Hematopoietic multipotent progenitor cell treated with erythropoietin and hydrocortisone succinate and interleukin-3 and kit ligand, for 15 days (in vitro differentiated cells): ENCODE measurements at regions not wholly inside any gene's neighbourhood (a gene's known extent, or its start where the extent isn't known, plus 50 kb on each side); places are given as distances from the start of the nearest gene placed in this dataset.
"Not testable (repeated sequence)": the region's sequence is repeated elsewhere in the genome, so short reads cannot be mapped to it uniquely, and the experiment has no call there.

Source experiments
- DNase-seq: peaks from one replicate; pipeline ENCODE4 v3.0.0-alpha.2; 2015; ENCODE audit warnings: low spot score

- DNase-seq: no peak
Observed at GRCh38 chr5:92283521-92283920, 900.4 kb upstream of the ARRDC3 start.

GRCh38 chr5:92271750-92272149 is 888.6 kb upstream of the ARRDC3 start:
- not testable (repeated sequence) for DNase-seq

DNA sequence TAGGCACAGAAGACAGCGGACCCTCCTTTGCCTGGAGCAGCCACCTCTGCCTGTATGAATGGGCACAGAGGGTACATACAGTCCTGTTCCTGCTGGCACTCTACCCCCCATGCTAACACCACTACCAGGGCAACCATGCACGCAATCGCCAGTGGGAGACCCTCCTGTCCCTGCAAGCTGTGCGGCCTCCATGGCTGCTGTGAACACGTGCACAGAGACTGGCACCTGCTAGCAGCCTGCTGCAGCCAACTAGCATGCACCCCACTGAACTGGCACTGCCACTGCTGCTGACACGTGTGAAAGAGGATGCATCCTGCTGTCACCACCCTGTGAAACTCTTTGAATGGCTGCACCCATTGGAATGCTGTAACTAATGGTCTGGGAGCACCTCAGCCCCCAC is 885.2 kb upstream of the ARRDC3 start:
- no peak for DNase-seq

DNA sequence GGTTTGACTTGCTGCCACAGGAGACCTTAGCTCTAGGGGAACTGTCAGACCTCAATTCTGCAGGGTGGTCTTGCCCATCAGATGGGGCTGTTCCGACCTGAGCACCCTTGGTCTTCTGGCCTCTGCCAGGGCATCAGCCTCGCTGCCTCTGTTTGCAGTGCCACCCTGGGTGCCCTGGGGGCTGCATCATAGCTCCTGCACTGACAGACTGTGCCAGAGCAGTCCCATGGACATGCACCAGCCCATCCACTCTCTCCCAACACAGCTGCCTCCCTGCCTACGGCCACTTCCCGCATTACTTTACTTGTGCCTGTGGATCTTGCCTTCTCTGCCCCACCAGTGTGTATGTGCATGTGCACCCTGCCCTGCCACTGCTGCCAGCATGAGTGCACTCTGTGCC is 884.7 kb upstream of the ARRDC3 start:
- no peak for DNase-seq

- no peak for DNase-seq
Observed at GRCh38 chr5:92265804-92266203, 882.7 kb upstream of the ARRDC3 start.

DNA sequence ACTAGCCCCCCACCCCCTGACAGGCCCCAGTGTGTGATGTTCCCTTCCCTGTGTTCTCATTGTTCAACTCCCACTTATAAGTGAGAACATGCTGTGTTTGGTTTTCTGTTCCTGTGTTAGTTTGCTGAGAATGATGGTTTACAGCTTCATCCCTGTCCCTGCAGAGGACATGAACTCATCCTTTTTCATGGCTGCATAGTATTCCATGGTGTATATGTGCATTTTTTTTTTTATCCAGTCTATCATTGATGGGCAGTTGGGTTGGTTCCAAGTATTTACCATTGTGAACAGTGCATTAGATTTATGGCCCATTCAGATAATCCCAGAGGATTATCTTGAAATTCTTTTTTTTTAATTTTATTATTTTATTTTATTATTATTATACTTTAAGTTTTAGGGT is 872.5 kb upstream of the ARRDC3 start:
- DNase-seq: not testable (repeated sequence)

DNA sequence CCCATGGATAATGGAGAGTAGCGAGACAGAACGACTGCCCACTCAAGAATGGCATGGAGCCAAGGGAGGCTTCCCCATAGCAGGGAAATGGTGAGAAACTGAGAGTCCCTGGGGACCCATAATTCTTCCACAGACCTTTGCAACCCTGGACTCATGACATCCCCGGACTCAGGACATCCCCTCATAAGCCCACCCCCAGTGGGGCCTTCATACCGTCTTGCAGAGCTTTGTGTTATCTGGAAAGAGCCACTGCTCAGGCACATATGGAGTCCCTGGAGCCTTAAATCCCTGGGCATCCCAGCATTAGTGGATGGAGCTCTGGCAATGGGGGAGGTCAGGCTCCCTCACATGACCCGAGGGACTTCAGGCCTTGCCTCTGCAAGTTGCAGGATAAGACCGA is 865.4 kb upstream of the ARRDC3 start:
- no peak for DNase-seq

- DNase-seq: no peak
Observed at GRCh38 chr5:92242170-92242569, 859.1 kb upstream of the ARRDC3 start.

- no peak for DNase-seq
Observed at GRCh38 chr5:92237896-92238295, 854.8 kb upstream of the ARRDC3 start.

DNA sequence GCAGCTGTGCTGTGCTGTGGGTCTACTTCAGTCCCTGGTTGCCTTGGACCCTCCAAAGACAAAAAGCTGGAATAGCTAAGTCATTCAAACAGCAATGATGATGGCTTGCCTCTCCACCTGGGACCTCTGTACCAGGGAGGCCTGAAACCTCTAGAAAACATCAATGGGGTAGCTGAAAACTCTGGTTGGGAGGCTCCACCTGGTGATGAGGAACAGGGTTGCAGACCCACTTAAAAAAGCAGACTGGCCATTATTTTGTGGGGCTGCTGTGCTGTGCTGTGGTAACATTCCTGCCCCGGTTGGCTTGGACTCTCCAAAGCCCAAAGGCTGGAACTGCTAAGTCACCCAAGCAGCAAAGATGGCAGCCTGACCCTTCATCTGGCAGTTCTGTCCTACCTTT is 839.3 kb upstream of the ARRDC3 start:
- DNase-seq: no peak

DNA sequence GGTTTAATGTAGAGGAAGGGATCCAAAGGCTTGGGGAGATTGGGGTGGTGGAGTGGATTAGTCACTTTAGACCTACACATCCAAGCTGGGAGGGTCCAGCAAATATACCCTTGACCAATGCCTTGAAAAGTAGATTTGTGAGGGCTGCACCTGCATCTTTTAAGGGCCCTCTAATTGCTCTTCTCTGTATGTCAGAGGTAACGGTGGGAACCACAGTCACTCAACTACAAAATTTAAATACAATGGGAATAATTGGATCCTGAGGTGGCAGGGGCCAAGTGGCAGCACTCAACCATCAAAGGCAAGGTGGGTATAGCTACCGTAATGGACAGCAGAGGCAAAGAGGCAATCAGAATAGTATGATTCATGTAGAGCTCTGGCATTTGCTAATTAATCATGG is 833.7 kb upstream of the ARRDC3 start:
- DNase-seq: not testable (repeated sequence)

- no peak for DNase-seq
Observed at GRCh38 chr5:92215116-92215515, 832.0 kb upstream of the ARRDC3 start.

DNA sequence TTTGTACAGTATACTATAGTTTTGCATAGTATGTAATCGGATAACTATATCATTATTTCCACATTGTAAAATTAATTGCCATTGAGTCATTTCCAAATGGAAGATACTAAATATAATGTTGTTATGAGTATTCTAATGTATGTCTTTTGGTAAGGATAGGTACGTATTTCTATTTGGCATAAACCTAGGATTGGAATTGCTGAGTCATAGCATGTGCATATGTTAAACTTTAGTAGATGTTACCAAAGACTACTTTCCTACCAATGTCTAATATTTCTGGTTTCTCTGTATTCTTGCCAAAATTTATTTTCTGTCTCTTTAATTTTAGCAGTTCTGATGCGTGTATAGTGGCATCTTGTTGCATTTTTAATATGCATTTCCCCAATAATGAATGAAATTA is 825.1 kb upstream of the ARRDC3 start:
- no peak for DNase-seq

GRCh38 chr5:92207151-92207550 is 824.0 kb upstream of the ARRDC3 start:
- DNase-seq: no peak

DNA sequence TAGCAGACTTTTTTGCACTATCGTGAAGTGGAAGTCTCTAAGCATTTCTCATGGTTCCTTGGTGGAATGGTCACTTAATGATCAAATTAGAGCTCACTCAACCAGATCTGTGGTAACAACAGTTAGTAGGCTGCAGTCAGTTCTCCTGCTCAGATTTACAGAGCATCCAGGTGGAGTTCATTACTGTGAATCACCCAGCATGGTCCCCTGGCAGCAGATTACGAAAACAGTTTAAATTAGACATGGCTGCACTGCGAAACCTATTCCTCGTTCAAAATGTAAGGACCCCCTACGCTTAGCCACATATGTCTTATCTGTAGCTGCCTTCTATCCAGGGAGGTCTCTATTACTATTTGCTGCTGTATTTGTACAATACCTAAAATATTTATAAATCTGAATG is 823.6 kb upstream of the ARRDC3 start:
- DNase-seq: no peak

DNA sequence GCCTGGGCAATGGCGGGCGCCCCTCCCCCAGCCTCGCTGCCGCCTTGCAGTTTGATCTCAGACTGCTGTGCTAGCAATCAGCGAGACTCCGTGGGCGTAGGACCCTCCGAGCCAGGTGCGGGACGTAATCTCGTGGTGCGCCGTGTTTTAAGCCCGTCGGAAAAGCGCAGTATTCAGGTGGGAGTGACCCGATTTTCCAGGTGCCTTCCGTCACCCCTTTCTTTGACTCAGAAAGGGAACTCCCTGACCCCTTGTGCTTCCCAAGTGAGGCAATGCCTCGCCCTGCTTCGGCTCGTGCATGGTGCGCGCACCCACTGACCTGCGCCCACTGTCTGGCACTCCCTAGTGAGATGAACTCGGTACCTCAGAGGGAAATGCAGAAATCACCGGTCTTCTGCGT is 815.9 kb upstream of the ARRDC3 start:
- DNase-seq: not testable (repeated sequence)

DNA sequence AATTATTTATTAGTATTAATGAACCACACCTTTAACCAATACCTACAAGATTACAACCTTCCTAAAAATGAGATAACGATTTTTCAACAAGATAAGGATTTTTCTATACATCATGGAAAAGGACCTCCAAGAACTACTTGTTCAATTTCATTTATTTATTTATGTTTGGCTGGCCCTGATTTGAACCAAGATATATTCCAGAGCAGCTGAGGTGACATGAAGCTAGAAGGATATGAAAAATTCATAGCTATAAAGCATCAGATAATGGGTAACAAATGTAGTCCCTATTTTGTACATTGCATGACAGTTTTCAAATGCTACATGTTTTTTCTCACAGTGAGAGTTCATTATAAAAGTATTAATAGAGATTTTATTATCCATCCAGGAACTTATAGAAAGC is 798.5 kb upstream of the ARRDC3 start:
- DNase-seq: no peak

DNA sequence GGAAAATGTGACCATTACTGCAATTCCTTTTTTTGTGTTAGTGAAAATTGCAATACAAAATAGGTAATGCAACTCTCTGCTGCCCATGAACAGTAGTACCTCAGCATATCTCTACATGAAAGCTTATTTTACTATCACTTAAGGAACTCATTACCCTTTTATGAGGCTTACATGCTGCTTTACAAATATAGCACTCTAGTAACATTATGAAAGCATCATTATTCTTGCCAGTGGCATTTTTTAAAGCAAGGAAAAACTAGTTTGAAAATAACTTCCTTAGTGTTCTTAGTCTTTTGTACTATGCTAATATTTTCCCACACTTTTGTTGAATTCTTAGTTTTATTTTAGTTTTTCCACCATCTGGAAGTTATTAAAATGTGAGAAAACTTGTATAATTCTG is 797.3 kb upstream of the ARRDC3 start:
- DNase-seq: no peak

GRCh38 chr5:92179651-92180050 is 796.5 kb upstream of the ARRDC3 start:
- DNase-seq: no peak

DNA sequence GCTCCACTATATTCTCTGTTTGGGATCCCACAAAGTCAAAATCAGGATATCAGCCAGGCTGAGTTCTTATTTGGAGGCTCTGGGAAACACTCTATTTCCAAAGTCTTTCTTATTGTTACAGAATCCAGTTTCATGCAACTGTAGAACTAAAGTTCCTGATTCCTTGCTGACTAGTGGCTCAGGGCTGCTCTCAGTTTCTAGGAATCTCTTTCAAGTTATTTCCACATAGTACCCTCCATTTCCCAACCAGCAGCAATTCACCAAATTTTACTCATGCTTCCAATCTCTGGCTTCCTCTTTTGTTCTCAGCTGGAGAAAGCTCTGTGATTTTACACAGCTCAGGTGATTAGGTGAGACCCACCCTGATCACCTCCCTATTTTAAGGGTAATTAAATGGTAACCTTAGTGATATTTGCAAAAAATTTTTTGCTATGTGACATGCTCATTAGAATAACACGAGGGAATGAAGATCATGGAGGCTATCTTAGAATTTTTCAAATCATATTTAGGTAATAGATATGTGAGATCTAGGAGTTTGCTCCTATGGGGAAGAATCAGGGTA is 794.9 kb upstream of the ARRDC3 start:
- DNase-seq: no peak

- no peak for DNase-seq
Observed at GRCh38 chr5:92163906-92164305, 780.8 kb upstream of the ARRDC3 start.

- DNase-seq: no peak
Observed at GRCh38 chr5:92147798-92148197, 764.7 kb upstream of the ARRDC3 start.

GRCh38 chr5:92147266-92147665 is 764.1 kb upstream of the ARRDC3 start:
- DNase-seq: no peak

DNA sequence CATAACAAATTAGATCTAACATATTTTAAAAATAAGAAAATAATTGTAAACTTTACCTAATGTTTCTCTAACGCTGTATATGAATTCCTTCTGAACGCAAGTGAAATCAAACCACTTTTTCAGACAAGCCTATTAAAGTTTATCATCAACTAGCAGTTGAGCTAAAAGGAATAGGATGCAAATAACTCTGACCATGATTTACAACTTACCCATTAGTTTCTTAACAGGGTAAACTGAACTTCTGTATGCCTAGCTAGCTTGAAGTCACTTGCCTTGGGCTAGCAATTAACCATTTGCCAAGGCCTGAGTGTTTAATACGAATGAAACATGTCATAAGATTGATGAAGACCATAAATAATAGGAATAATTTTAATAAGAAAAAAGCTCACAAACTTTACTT is 762.7 kb upstream of the ARRDC3 start:
- no peak for DNase-seq

GRCh38 chr5:92144824-92145223 is 761.7 kb upstream of the ARRDC3 start:
- no peak for DNase-seq
